KOPT-K1 (cell line): ENCODE measurements at regions not wholly inside any gene's neighbourhood (a gene's known extent, or its start where the extent isn't known, plus 50 kb on each side); places are given as distances from the start of the nearest gene placed in this dataset.

Experiments
- H3K27ac ChIP-seq: fragments of 200-600 bp; sonication (generic); 2 replicates; pipeline ENCODE4 v1.5.1; 2016; ENCODE audit warnings: antibody characterized with exemption, mild to moderate bottlenecking, low read depth, low read length; ENCODE audit not compliant: poor library complexity, severe bottlenecking
- H3K36me3 ChIP-seq: fragments of 200-600 bp; sonication (generic); 2 replicates; pipeline ENCODE4 v1.5.1; 2017; ENCODE audit warnings: antibody characterized with exemption, mild to moderate bottlenecking, low read length, moderate library complexity; ENCODE audit not compliant: insufficient read depth
- H3K9me3 ChIP-seq: fragments of 200-600 bp; sonication (generic); 2 replicates; pipeline ENCODE4 v1.5.1; 2017; ENCODE audit warnings: antibody characterized with exemption, low read length, mild to moderate bottlenecking; ENCODE audit not compliant: insufficient read depth, poor library complexity, severe bottlenecking

GRCh38 chr12:115657081-115658013 is 620.1 kb downstream of the MED13L start:
- Histone ChIP-seq H3K36me3 (no peaks in the 10 kb centered on the region), H3K9me3 (no peaks in the 10 kb centered on the region), H3K27ac (no peak overlapping the region)

- no peak overlapping the region for H3K27ac ChIP-seq
- no peaks in the 10 kb centered on the region for H3K9me3 ChIP-seq
- H3K36me3 ChIP-seq = no peaks in the 10 kb centered on the region
These were observed 627.5 kb downstream of the MED13L start for GRCh38 chr12:115650026-115650425.

- H3K36me3 ChIP-seq = no peaks in the 10 kb centered on the region
- H3K9me3 ChIP-seq = no peaks in the 10 kb centered on the region
- H3K27ac ChIP-seq = no peak overlapping the region
These were observed 629.0 kb downstream of the MED13L start for GRCh38 chr12:115648463-115648862.

- H3K9me3 ChIP-seq = no peaks in the 10 kb centered on the region
- H3K27ac ChIP-seq = no peak overlapping the region
- H3K36me3 ChIP-seq = no peaks in the 10 kb centered on the region
These were observed 631.3 kb downstream of the MED13L start for GRCh38 chr12:115646210-115646609.

GRCh38 chr12:115640929-115641328 is 636.6 kb downstream of the MED13L start:
- Histone ChIP-seq H3K9me3 (no peaks in the 10 kb centered on the region), H3K36me3 (no peaks in the 10 kb centered on the region), H3K27ac (no peak overlapping the region)

- Histone ChIP-seq H3K27ac (no peak overlapping the region), H3K36me3 (no peaks in the 10 kb centered on the region), H3K9me3 (no peaks in the 10 kb centered on the region)
These were observed 637.9 kb downstream of the MED13L start for GRCh38 chr12:115639648-115640012.

- Histone ChIP-seq H3K9me3 (no peaks in the 10 kb centered on the region), H3K27ac (no peak overlapping the region), H3K36me3 (no peaks in the 10 kb centered on the region)
These were observed 638.5 kb downstream of the MED13L start for GRCh38 chr12:115638733-115639647.

- no peaks in the 10 kb centered on the region for H3K9me3 ChIP-seq
- no peaks in the 10 kb centered on the region for H3K36me3 ChIP-seq
- H3K27ac ChIP-seq = no peak overlapping the region
These were observed 640.9 kb downstream of the MED13L start for GRCh38 chr12:115636546-115636945.

- no peak overlapping the region for H3K27ac ChIP-seq
- H3K36me3 ChIP-seq = no peaks in the 10 kb centered on the region
- no peaks in the 10 kb centered on the region for H3K9me3 ChIP-seq
These were observed 645.2 kb downstream of the MED13L start for GRCh38 chr12:115632308-115632707.

GRCh38 chr12:115630136-115630535 is 647.4 kb downstream of the MED13L start:
- no peak overlapping the region for H3K27ac ChIP-seq

GRCh38 chr12:115626210-115626609 is 651.3 kb downstream of the MED13L start:
- H3K9me3 ChIP-seq = peaks cover 3% of the 10 kb centered on the region
- no peaks in the 10 kb centered on the region for H3K36me3 ChIP-seq
- no peak overlapping the region for H3K27ac ChIP-seq

More at GRCh38 chr12:115630136-115630535, 647.4 kb downstream of the MED13L start:
- Histone ChIP-seq H3K36me3 (no peaks in the 10 kb centered on the region), H3K9me3 (peaks cover 3% of the 10 kb centered on the region)

- Histone ChIP-seq H3K36me3 (no peaks in the 10 kb centered on the region), H3K9me3 (peaks cover 3% of the 10 kb centered on the region), H3K27ac (no peak overlapping the region)
These were observed 653.6 kb downstream of the MED13L start for GRCh38 chr12:115623764-115624334.

GRCh38 chr12:115623275-115623674 is 654.2 kb downstream of the MED13L start:
- no peaks in the 10 kb centered on the region for H3K36me3 ChIP-seq
- H3K27ac ChIP-seq = no peak overlapping the region
- H3K9me3 ChIP-seq = peaks cover 8% of the 10 kb centered on the region

GRCh38 chr12:115620816-115621215 is 656.7 kb downstream of the MED13L start:
- no peak overlapping the region for H3K27ac ChIP-seq
- peaks cover 8% of the 10 kb centered on the region for H3K9me3 ChIP-seq
- H3K36me3 ChIP-seq = no peaks in the 10 kb centered on the region

GRCh38 chr12:115619889-115620288 is 657.6 kb downstream of the MED13L start:
- Histone ChIP-seq H3K9me3 (peaks cover 5% of the 10 kb centered on the region), H3K27ac (no peak overlapping the region), H3K36me3 (no peaks in the 10 kb centered on the region)
